B cell (primary cell): ENCODE measurements at regions not wholly inside any gene's neighbourhood (a gene's known extent, or its start where the extent isn't known, plus 50 kb on each side); places are given as distances from the start of the nearest gene placed in this dataset.
"Not testable (repeated sequence)": the region's sequence is repeated elsewhere in the genome, so short reads cannot be mapped to it uniquely, and the experiment has no call there.

Source experiments
- CTCF ChIP-seq: fragments of 200-600 bp; IDR thresholded peaks from one replicate; pipeline ENCODE4 v1.8.0; 2022; ENCODE audit warnings: antibody characterized with exemption, mild to moderate bottlenecking
- EZH2 ChIP-seq: IDR thresholded peaks from 2 replicates; pipeline ENCODE4 v1.6.1; 2012; ENCODE audit warnings: borderline replicate concordance, low read depth, mild to moderate bottlenecking, moderate library complexity, low read length; ENCODE audit not compliant: insufficient read depth, poor library complexity, severe bottlenecking

GRCh38 chr5:21274361-21274760 lies 1286.4 kb upstream of the CDH18 start:
- not testable (repeated sequence) for TF ChIP-seq CTCF, EZH2
